IPS-NIHi7 (cell line): ENCODE measurements at regions not wholly inside any gene's neighbourhood (a gene's known extent, or its start where the extent isn't known, plus 50 kb on each side); places are given as distances from the start of the nearest gene placed in this dataset.
"Not testable (repeated sequence)": the region's sequence is repeated elsewhere in the genome, so short reads cannot be mapped to it uniquely, and the experiment has no call there.

ENCODE experiments used
- DNase-seq: peaks from one replicate; pipeline ENCODE4 v3.0.0; 2012; ENCODE audit warnings: mixed read lengths; ENCODE audit errors: extremely low spot score

GRCh38 chr5:116785106-116785505 lies 210.5 kb upstream of the SEMA6A start:
- DNase-seq: no peak

- DNase-seq: no peak
Measured at GRCh38 chr5:116779846-116780245, 205.2 kb upstream of the SEMA6A start.

GRCh38 chr5:116778651-116779280 lies 204.1 kb upstream of the SEMA6A start:
- no peak for DNase-seq

GRCh38 chr5:116778032-116778431 lies 203.4 kb upstream of the SEMA6A start:
- peak; percentile 45 for DNase-seq

- DNase-seq: peak; percentile 63
Measured at GRCh38 chr5:116773926-116774325, 199.3 kb upstream of the SEMA6A start.

GRCh38 chr5:116772806-116773205 lies 198.2 kb upstream of the SEMA6A start:
- no peak for DNase-seq

GRCh38 chr5:116772152-116772501 lies 197.5 kb upstream of the SEMA6A start:
- no peak for DNase-seq

- DNase-seq: no peak
Measured at GRCh38 chr5:116771466-116772151, 197.0 kb upstream of the SEMA6A start.

- DNase-seq: not testable (repeated sequence)
Measured at GRCh38 chr5:116769953-116770352, 195.3 kb upstream of the SEMA6A start.

GRCh38 chr5:116769470-116769869 lies 194.8 kb upstream of the SEMA6A start:
- no peak for DNase-seq

- DNase-seq: peak; percentile 49
Measured at GRCh38 chr5:116766470-116766947, 191.9 kb upstream of the SEMA6A start.

- no peak for DNase-seq
Measured at GRCh38 chr5:116765441-116765840, 190.8 kb upstream of the SEMA6A start.

GRCh38 chr5:116764941-116765340 lies 190.3 kb upstream of the SEMA6A start:
- DNase-seq: no peak

- DNase-seq: no peak
Measured at GRCh38 chr5:116763987-116764866, 189.6 kb upstream of the SEMA6A start.

GRCh38 chr5:116759860-116760640 lies 185.4 kb upstream of the SEMA6A start:
- peak; percentile 71 for DNase-seq

GRCh38 chr5:116757326-116757725 lies 182.7 kb upstream of the SEMA6A start:
- no peak for DNase-seq

GRCh38 chr5:116756531-116756930 lies 181.9 kb upstream of the SEMA6A start:
- DNase-seq: no peak

- no peak for DNase-seq
Measured at GRCh38 chr5:116754556-116754955, 179.9 kb upstream of the SEMA6A start.

GRCh38 chr5:116751684-116752083 lies 177.1 kb upstream of the SEMA6A start:
- no peak for DNase-seq

GRCh38 chr5:116750631-116751580 lies 176.3 kb upstream of the SEMA6A start:
- no peak for DNase-seq

- DNase-seq: no peak
Measured at GRCh38 chr5:116747881-116748280, 173.3 kb upstream of the SEMA6A start.
